ENCODE measurements at regions not wholly inside any gene's neighbourhood (a gene's known extent, or its start where the extent isn't known, plus 50 kb on each side); places are given as distances from the start of the nearest gene placed in this dataset.

DNA sequence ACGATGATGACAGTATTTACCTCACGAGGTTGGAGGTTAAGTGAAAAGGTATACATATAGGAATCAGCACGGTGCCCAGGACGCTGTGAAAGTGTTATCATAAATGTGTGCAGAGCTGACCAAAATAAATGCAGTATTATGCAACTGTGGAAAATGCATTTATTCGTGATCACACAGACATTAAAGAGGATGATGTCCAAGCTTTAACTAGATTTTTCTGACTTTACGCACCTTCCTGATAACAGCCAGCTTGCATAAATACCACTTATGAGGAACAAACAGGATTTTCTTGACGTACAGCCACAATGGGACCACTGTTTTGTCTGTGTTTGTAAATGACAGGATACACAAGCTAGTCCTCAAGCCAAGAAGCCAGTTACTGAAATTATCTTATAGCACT is 71.4 kb upstream of the ATP10B start:
- no peak overlapping the region for H3K4me2 ChIP-seq (ENCODE audit: control insufficient read depth, extremely low read depth, insufficient read depth, low read depth, low read length)
- no peaks in the 10 kb centered on the region for H3K27me3 ChIP-seq (ENCODE audit: control insufficient read depth, extremely low read depth, insufficient read depth, low read length)
- no peak overlapping the region for H2AFZ ChIP-seq (ENCODE audit: control insufficient read depth, low read length)
- H3K4me1 ChIP-seq (ENCODE audit: control insufficient read depth, extremely low read depth, insufficient read depth, low read length), result no peaks in the 10 kb centered on the region
- H4K20me1 ChIP-seq (ENCODE audit: control insufficient read depth, extremely low read depth, insufficient read depth, low read length), result no peaks in the 10 kb centered on the region
- FAIRE-seq (no peak), DNase-seq (ENCODE audit: low read depth, low spot score) (no peak)
- H3K27ac ChIP-seq (ENCODE audit: control insufficient read depth, insufficient read depth, low read length), result no peak overlapping the region
- no peak for TF ChIP-seq EZH2 (IDR thresholded peaks at IDR 0.05; ENCODE audit: low read length)
- TF ChIP-seq, protein P1, sequence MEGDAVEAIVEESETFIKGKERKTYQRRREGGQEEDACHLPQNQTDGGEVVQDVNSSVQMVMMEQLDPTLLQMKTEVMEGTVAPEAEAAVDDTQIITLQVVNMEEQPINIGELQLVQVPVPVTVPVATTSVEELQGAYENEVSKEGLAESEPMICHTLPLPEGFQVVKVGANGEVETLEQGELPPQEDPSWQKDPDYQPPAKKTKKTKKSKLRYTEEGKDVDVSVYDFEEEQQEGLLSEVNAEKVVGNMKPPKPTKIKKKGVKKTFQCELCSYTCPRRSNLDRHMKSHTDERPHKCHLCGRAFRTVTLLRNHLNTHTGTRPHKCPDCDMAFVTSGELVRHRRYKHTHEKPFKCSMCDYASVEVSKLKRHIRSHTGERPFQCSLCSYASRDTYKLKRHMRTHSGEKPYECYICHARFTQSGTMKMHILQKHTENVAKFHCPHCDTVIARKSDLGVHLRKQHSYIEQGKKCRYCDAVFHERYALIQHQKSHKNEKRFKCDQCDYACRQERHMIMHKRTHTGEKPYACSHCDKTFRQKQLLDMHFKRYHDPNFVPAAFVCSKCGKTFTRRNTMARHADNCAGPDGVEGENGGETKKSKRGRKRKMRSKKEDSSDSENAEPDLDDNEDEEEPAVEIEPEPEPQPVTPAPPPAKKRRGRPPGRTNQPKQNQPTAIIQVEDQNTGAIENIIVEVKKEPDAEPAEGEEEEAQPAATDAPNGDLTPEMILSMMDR (optimal IDR thresholded peaks at IDR 0.05 in 1 of 3, IDR thresholded peaks at IDR 0.05 in 1 of 3, conservative IDR thresholded peaks at IDR 0.05 in 1 of 3; ENCODE audit: extremely low read depth in 1 of 3, insufficient read depth in 2 of 3, low read length in 3 of 3), result no peak
- dilution Hi-C loops (cut with MboI; ENCODE audit: extremely low pct_ligation_motif_present, low sequenced_read_pairs), result no loop called here
- H3K4me3 ChIP-seq (ENCODE audit: control insufficient read depth in 2 of 3, extremely low read depth in 1 of 3, insufficient read depth in 2 of 3, low read depth in 1 of 3, low read length in 3 of 3), result no peak overlapping the region
- no peaks in the 10 kb centered on the region for H3K36me3 ChIP-seq (ENCODE audit: control insufficient read depth in 2 of 2, extremely low read depth in 1 of 2, insufficient read depth in 2 of 2, low read length in 2 of 2)
- no peaks in the 10 kb centered on the region for H3K9me1 ChIP-seq (ENCODE audit: control insufficient read depth, extremely low read depth, insufficient read depth, low read length)
- H3K9me3 ChIP-seq (ENCODE audit: control insufficient read depth, low read depth, low read length), result no peaks in the 10 kb centered on the region
- no peak overlapping the region for H3K9ac ChIP-seq (ENCODE audit: control insufficient read depth, extremely low read depth, insufficient read depth, low read length)
- no peaks in the 10 kb centered on the region for H3K79me2 ChIP-seq (ENCODE audit: control insufficient read depth, insufficient read depth, low read length)

DNA sequence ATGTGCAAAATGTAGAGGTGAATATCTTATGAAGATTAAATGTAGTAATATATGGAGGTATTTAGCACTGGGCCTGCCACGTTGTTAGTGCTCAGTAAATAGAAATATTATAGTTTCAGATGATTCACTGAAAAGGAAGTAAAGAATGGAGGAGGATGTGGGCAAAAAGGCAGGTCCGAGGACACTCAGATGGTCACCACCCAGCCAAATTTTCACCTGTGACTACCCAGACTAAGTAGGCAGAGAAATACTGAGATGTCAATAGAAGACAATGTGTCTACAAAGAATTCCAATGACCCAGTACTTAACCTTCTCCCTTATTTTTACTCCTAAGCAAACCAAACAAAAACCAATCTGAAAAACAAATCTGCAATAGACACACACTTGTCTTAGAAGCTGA is 70.3 kb upstream of the ATP10B start:
- DNase-seq (ENCODE audit: low read depth, low spot score) (no peak), FAIRE-seq (no peak)
- peaks cover 4% of the 10 kb centered on the region for H3K27me3 ChIP-seq (ENCODE audit: control insufficient read depth, extremely low read depth, insufficient read depth, low read length)
- H3K4me2 ChIP-seq (ENCODE audit: control insufficient read depth, extremely low read depth, insufficient read depth, low read depth, low read length), result no peak overlapping the region
- no peak for TF ChIP-seq EZH2 (IDR thresholded peaks at IDR 0.05; ENCODE audit: low read length)
- TF ChIP-seq, protein P1 (optimal IDR thresholded peaks at IDR 0.05 in 1 of 3, IDR thresholded peaks at IDR 0.05 in 1 of 3, conservative IDR thresholded peaks at IDR 0.05 in 1 of 3; ENCODE audit: extremely low read depth in 1 of 3, insufficient read depth in 2 of 3, low read length in 3 of 3), result no peak
- no peaks in the 10 kb centered on the region for H3K4me1 ChIP-seq (ENCODE audit: control insufficient read depth, extremely low read depth, insufficient read depth, low read length)
- H3K36me3 ChIP-seq (ENCODE audit: control insufficient read depth in 2 of 2, extremely low read depth in 1 of 2, insufficient read depth in 2 of 2, low read length in 2 of 2), result no peaks in the 10 kb centered on the region
- H3K9me1 ChIP-seq (ENCODE audit: control insufficient read depth, extremely low read depth, insufficient read depth, low read length), result no peaks in the 10 kb centered on the region
- no peak overlapping the region for H2AFZ ChIP-seq (ENCODE audit: control insufficient read depth, low read length)
- dilution Hi-C loops (cut with MboI; ENCODE audit: extremely low pct_ligation_motif_present, low sequenced_read_pairs), result no loop called here
- H3K79me2 ChIP-seq (ENCODE audit: control insufficient read depth, insufficient read depth, low read length), result no peaks in the 10 kb centered on the region
- no peaks in the 10 kb centered on the region for H4K20me1 ChIP-seq (ENCODE audit: control insufficient read depth, extremely low read depth, insufficient read depth, low read length)
- H3K27ac ChIP-seq (ENCODE audit: control insufficient read depth, insufficient read depth, low read length), result no peak overlapping the region
- H3K4me3 ChIP-seq (ENCODE audit: control insufficient read depth in 2 of 3, extremely low read depth in 1 of 3, insufficient read depth in 2 of 3, low read depth in 1 of 3, low read length in 3 of 3), result no peak overlapping the region
- H3K9me3 ChIP-seq (ENCODE audit: control insufficient read depth, low read depth, low read length), result no peaks in the 10 kb centered on the region
- H3K9ac ChIP-seq (ENCODE audit: control insufficient read depth, extremely low read depth, insufficient read depth, low read length), result no peak overlapping the region

Data from keratinocyte (primary cell).